DOHH2 (cell line): ENCODE measurements at regions not wholly inside any gene's neighbourhood (a gene's known extent, or its start where the extent isn't known, plus 50 kb on each side); places are given as distances from the start of the nearest gene placed in this dataset.

Experiments used
- H3F3A ChIP-seq: fragments of 200-600 bp; sonication (generic), shearing (Covaris generic); 2 replicates; pipeline ENCODE4 v1.6.0; 2016; ENCODE audit warnings: antibody characterized with exemption, mild to moderate bottlenecking; ENCODE audit not compliant: control insufficient read depth, insufficient read depth
- H3K27ac ChIP-seq: fragments of 200-600 bp; sonication (generic); 2 replicates; pipeline ENCODE4 v1.5.1; 2014; ENCODE audit warnings: low read depth, mild to moderate bottlenecking, low read length, moderate library complexity
- H3K27me3 ChIP-seq: fragments of 200-600 bp; sonication (generic); 2 replicates; pipeline ENCODE4 v1.6.1; 2014; ENCODE audit warnings: mild to moderate bottlenecking, low read length, mixed read lengths; ENCODE audit not compliant: control insufficient read depth
- H3K36me3 ChIP-seq: fragments of 200-600 bp; sonication (generic); 2 replicates; pipeline ENCODE4 v1.6.1; 2014; ENCODE audit warnings: mild to moderate bottlenecking, low read length, moderate library complexity, mixed read lengths; ENCODE audit not compliant: control insufficient read depth
- H3K4me1 ChIP-seq: fragments of 200-600 bp; sonication (generic); 2 replicates; pipeline ENCODE4 v1.6.1; 2014; ENCODE audit warnings: mild to moderate bottlenecking, low read length, mixed read lengths; ENCODE audit not compliant: control insufficient read depth
- H3K4me2 ChIP-seq: fragments of 200-600 bp; sonication (generic); 2 replicates; pipeline ENCODE4 v1.6.0; 2014; ENCODE audit warnings: mild to moderate bottlenecking, low read length, moderate library complexity
- H3K4me3 ChIP-seq: fragments of 200-600 bp; sonication (generic); 2 replicates; pipeline ENCODE4 v1.5.1; 2014; ENCODE audit warnings: mild to moderate bottlenecking, low read length, mixed read lengths
- H3K79me2 ChIP-seq: fragments of 200-600 bp; sonication (generic); 2 replicates; pipeline ENCODE4 v1.6.1; 2014; ENCODE audit warnings: mild to moderate bottlenecking, low read length, mixed read lengths; ENCODE audit not compliant: control insufficient read depth
- H3K9me2 ChIP-seq: fragments of 200-600 bp; sonication (generic); replicated peaks from 2 replicates; pipeline ENCODE4 v1.6.1; 2014; ENCODE audit warnings: mild to moderate bottlenecking, low read length, mixed read lengths; ENCODE audit not compliant: control insufficient read depth
- H3K9me3 ChIP-seq: fragments of 200-600 bp; sonication (generic); 2 replicates; pipeline ENCODE4 v1.6.1; 2014; ENCODE audit warnings: antibody characterized with exemption, low read length, mixed read lengths; ENCODE audit not compliant: control insufficient read depth, insufficient read depth
- H4K20me1 ChIP-seq: fragments of 200-600 bp; sonication (generic); 2 replicates; pipeline ENCODE4 v1.6.0; 2014; ENCODE audit warnings: low read depth, mild to moderate bottlenecking, antibody characterized with exemption, low read length, moderate library complexity; ENCODE audit not compliant: control insufficient read depth, insufficient read depth
- CTCF ChIP-seq: fragments of 200-600 bp; sonication (generic); IDR thresholded peaks from one replicate; pipeline ENCODE4 v1.5.1; 2014; ENCODE audit warnings: antibody characterized with exemption, mild to moderate bottlenecking, low read depth, low read length; ENCODE audit not compliant: poor library complexity, severe bottlenecking
- EZH2phosphoT487 ChIP-seq: fragments of 200-600 bp; sonication (generic); IDR thresholded peaks from 2 replicates; pipeline ENCODE4 v1.6.1; 2017; ENCODE audit warnings: borderline replicate concordance, mild to moderate bottlenecking, antibody characterized with exemption, low read length, moderate library complexity, mixed read lengths

- H3K27ac ChIP-seq, result no peak overlapping the region
- no peaks in the 10 kb centered on the region for H3F3A ChIP-seq
- H3K4me3 ChIP-seq, result no peak overlapping the region
- TF ChIP-seq CTCF (no peak), EZH2phosphoT487 (no peak)
- H4K20me1 ChIP-seq, result no peaks in the 10 kb centered on the region
- H3K27me3 ChIP-seq, result no peaks in the 10 kb centered on the region
- no peaks in the 10 kb centered on the region for H3K79me2 ChIP-seq
- H3K4me1 ChIP-seq, result no peaks in the 10 kb centered on the region
- no peaks in the 10 kb centered on the region for H3K36me3 ChIP-seq
- H3K9me3 ChIP-seq, result no peaks in the 10 kb centered on the region
- no peak overlapping the region for H3K4me2 ChIP-seq
- no peaks in the 10 kb centered on the region for H3K9me2 ChIP-seq
Observed at GRCh38 chr5:158609333-158610050, 490.2 kb downstream of the EBF1 start.

GRCh38 chr5:158607088-158607487 lies 492.6 kb downstream of the EBF1 start:
- Histone ChIP-seq H3K79me2 (no peaks in the 10 kb centered on the region), H3K9me2 (no peaks in the 10 kb centered on the region), H3K36me3 (no peaks in the 10 kb centered on the region), H4K20me1 (no peaks in the 10 kb centered on the region), H3K4me3 (no peak overlapping the region), H3K9me3 (no peaks in the 10 kb centered on the region), H3K27me3 (no peaks in the 10 kb centered on the region), H3K4me1 (no peaks in the 10 kb centered on the region), H3F3A (no peaks in the 10 kb centered on the region), H3K4me2 (no peak overlapping the region), H3K27ac (no peak overlapping the region)
- no peak for TF ChIP-seq EZH2phosphoT487
- TF ChIP-seq CTCF, result no peak

- no peaks in the 10 kb centered on the region for H3K9me3 ChIP-seq
- H3K79me2 ChIP-seq, result no peaks in the 10 kb centered on the region
- H3K27me3 ChIP-seq, result no peaks in the 10 kb centered on the region
- no peak overlapping the region for H3K27ac ChIP-seq
- H3K4me1 ChIP-seq, result no peaks in the 10 kb centered on the region
- no peaks in the 10 kb centered on the region for H3K36me3 ChIP-seq
- no peaks in the 10 kb centered on the region for H3K9me2 ChIP-seq
- H3K4me2 ChIP-seq, result no peak overlapping the region
- H4K20me1 ChIP-seq, result no peaks in the 10 kb centered on the region
- no peak overlapping the region for H3K4me3 ChIP-seq
- H3F3A ChIP-seq, result no peaks in the 10 kb centered on the region
- TF ChIP-seq CTCF (no peak), EZH2phosphoT487 (no peak)
Observed at GRCh38 chr5:158606233-158606632, 493.5 kb downstream of the EBF1 start.
